Loucy (cell line): ENCODE measurements at regions not wholly inside any gene's neighbourhood (a gene's known extent, or its start where the extent isn't known, plus 50 kb on each side); places are given as distances from the start of the nearest gene placed in this dataset.

Source experiments
- EZH2phosphoT487 ChIP-seq: fragments of 200-600 bp; IDR thresholded peaks from 2 replicates; pipeline ENCODE4 v1.6.1; 2018; ENCODE audit warnings: antibody characterized with exemption, mild to moderate bottlenecking, moderate library complexity, borderline replicate concordance
- TF ChIP-seq, protein P1 (sequence below): fragments of 200-600 bp; sonication (generic); conservative IDR thresholded peaks from 2 replicates; pipeline ENCODE4 v1.5.1; 2014; ENCODE audit warnings: mild to moderate bottlenecking, antibody characterized with exemption, low read length

- TF ChIP-seq, protein P1, sequence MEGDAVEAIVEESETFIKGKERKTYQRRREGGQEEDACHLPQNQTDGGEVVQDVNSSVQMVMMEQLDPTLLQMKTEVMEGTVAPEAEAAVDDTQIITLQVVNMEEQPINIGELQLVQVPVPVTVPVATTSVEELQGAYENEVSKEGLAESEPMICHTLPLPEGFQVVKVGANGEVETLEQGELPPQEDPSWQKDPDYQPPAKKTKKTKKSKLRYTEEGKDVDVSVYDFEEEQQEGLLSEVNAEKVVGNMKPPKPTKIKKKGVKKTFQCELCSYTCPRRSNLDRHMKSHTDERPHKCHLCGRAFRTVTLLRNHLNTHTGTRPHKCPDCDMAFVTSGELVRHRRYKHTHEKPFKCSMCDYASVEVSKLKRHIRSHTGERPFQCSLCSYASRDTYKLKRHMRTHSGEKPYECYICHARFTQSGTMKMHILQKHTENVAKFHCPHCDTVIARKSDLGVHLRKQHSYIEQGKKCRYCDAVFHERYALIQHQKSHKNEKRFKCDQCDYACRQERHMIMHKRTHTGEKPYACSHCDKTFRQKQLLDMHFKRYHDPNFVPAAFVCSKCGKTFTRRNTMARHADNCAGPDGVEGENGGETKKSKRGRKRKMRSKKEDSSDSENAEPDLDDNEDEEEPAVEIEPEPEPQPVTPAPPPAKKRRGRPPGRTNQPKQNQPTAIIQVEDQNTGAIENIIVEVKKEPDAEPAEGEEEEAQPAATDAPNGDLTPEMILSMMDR, result no peak
- TF ChIP-seq EZH2phosphoT487, result no peak
Observed at GRCh38 chr4:53734182-53734581, 142.9 kb upstream of the LNX1 start.
